ENCODE measurements at regions not wholly inside any gene's neighbourhood (a gene's known extent, or its start where the extent isn't known, plus 50 kb on each side); places are given as distances from the start of the nearest gene placed in this dataset.
A peak's percentile ranks its signal among the peaks of the same experiment; 100 is the strongest.

DNA sequence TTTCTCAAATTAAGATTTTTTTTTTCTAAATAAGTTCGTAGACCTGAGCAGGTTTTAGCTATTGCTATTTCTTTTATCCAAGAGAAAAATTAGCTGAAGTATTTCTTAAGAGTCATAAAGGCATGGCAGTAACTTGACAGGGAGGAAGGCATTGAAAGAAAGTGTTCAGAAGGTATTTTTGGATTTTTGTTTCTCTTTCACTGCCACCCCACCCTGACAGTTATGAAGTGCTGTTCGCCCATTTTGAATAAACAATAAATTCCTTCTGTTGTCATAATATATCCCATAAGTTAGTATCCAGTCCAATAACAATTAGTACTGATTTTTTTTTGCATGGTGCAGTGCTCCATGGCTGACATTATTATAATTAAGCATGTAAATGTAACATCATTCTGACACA is 363.0 kb downstream of the NR2F2 start:
- DNase-seq (ENCODE audit: low spot score): no peak
- no peak for TF ChIP-seq CTCF (IDR thresholded peaks at IDR 0.05)
- H3K27me3 ChIP-seq: no peaks in the 10 kb centered on the region
- H3K4me1 ChIP-seq: no peaks in the 10 kb centered on the region
- H3K27ac ChIP-seq: no peak overlapping the region
- no peaks in the 10 kb centered on the region for H3K36me3 ChIP-seq
- no peak overlapping the region for H3K4me3 ChIP-seq
- H3K9me3 ChIP-seq: no peaks in the 10 kb centered on the region

- no peaks in the 10 kb centered on the region for H3K9me3 ChIP-seq
- H3K27ac ChIP-seq: no peak overlapping the region
Measured at GRCh38 chr15:96693990-96694517, 363.6 kb downstream of the NR2F2 start.

DNA sequence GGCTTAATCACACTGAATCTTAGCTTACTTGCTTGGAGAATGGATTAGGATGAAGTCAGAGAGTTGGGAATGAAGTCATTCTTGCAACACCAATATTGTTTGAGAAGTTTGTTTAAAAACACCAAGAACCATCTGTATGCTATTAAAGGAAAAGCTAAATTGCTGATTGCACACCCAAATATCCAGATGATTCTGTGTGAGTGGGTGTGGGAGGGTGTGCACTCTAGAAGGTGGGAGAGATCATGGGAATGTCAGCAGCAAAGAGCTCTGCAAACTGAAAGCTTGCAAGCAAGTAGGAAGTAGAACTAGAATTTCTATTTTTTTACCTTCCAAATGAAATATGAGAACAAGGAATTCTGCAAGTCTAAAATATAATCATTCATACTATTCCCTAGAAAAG is 364.9 kb downstream of the NR2F2 start:
- H3K4me1 ChIP-seq: no peaks in the 10 kb centered on the region
- no peaks in the 10 kb centered on the region for H3K27me3 ChIP-seq
- H3K4me3 ChIP-seq: no peak overlapping the region
- H3K36me3 ChIP-seq: no peaks in the 10 kb centered on the region
- H3K27ac ChIP-seq: no peak overlapping the region
- no peaks in the 10 kb centered on the region for H3K9me3 ChIP-seq
- no peak for DNase-seq (ENCODE audit: low spot score)
- no peak for TF ChIP-seq CTCF (IDR thresholded peaks at IDR 0.05)

More at GRCh38 chr15:96693990-96694517, 363.6 kb downstream of the NR2F2 start:
- DNase-seq (ENCODE audit: low spot score): no peak
- H3K36me3 ChIP-seq: no peaks in the 10 kb centered on the region
- no peak overlapping the region for H3K4me3 ChIP-seq
- H3K4me1 ChIP-seq: no peaks in the 10 kb centered on the region
- H3K27me3 ChIP-seq: no peaks in the 10 kb centered on the region
- no peak for TF ChIP-seq CTCF (IDR thresholded peaks at IDR 0.05)

DNA sequence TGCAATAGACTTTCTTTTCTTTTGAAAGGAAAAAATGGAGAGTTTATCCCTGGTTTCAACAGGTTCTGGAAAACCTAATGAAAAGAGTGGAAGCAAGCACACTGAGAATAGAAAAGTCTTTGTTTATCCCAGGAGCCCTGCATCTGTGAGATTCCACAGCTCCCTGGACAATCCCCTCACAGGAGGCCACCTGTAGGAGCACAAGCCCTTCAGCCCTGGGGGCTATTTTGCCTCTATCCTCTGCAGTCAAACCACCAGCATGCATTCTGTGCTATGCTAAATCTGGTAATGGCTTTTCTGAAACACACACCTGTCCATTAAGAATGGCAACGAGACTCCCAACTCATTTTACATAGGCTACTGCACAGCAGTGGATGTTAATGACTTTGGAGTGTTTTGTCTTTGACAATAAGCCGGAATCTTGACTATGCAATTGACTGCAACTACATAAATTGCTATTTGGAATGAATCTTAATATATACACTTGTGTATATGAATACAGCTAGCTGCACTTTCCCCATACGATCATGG is 369.4 kb downstream of the NR2F2 start:
- no peaks in the 10 kb centered on the region for H3K36me3 ChIP-seq
- no peak for DNase-seq (ENCODE audit: low spot score)
- no peak overlapping the region for H3K27ac ChIP-seq
- no peak for TF ChIP-seq CTCF (IDR thresholded peaks at IDR 0.05)
- no peaks in the 10 kb centered on the region for H3K27me3 ChIP-seq
- H3K4me3 ChIP-seq: no peak overlapping the region
- no peaks in the 10 kb centered on the region for H3K9me3 ChIP-seq
- H3K4me1 ChIP-seq: no peaks in the 10 kb centered on the region

- Histone ChIP-seq H3K4me3 (no peak overlapping the region), H3K36me3 (no peaks in the 10 kb centered on the region), H3K27ac (no peak overlapping the region), H3K27me3 (no peaks in the 10 kb centered on the region), H3K9me3 (no peaks in the 10 kb centered on the region), H3K4me1 (no peaks in the 10 kb centered on the region)
- no peak for DNase-seq (ENCODE audit: low spot score)
- TF ChIP-seq CTCF (IDR thresholded peaks at IDR 0.05): no peak
Measured at GRCh38 chr15:96700555-96700954, 370.1 kb downstream of the NR2F2 start.

DNA sequence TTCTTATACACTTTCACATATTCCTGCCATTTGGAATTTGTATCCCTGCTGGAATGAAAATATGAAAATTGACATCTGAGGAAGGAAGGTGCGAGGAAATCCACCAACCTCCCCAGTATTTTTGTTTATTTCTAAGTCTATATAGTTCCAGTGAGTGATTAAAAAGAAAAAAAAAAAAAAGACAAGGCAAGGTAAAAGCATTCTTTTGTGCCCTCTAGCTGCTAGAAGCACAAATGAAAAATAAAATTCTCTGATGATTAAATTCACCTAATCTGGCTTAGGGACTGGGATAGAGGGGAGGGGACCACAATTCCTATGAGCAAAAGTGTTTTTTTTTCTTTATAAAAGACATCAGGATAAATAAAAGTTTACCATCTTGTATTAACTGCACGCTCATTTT is 370.9 kb downstream of the NR2F2 start:
- no peaks in the 10 kb centered on the region for H3K27me3 ChIP-seq
- no peaks in the 10 kb centered on the region for H3K4me1 ChIP-seq
- DNase-seq (ENCODE audit: low spot score): no peak
- H3K36me3 ChIP-seq: no peaks in the 10 kb centered on the region
- no peaks in the 10 kb centered on the region for H3K9me3 ChIP-seq
- TF ChIP-seq CTCF (IDR thresholded peaks at IDR 0.05): peak in 1 of 2 donors; percentile 21
- no peak overlapping the region for H3K4me3 ChIP-seq
- no peak overlapping the region for H3K27ac ChIP-seq
